SH-SY5Y (cell line): ENCODE measurements at regions not wholly inside any gene's neighbourhood (a gene's known extent, or its start where the extent isn't known, plus 50 kb on each side); places are given as distances from the start of the nearest gene placed in this dataset.

Experiments
- GATA2 ChIP-seq: IDR thresholded peaks from 2 replicates; pipeline ENCODE4 v1.6.1; 2011; ENCODE audit warnings: mild to moderate bottlenecking, low read depth, low read length
- GATA3 ChIP-seq: IDR thresholded peaks from 2 replicates; pipeline ENCODE4 v1.6.1; 2011; ENCODE audit warnings: low read depth, mild to moderate bottlenecking, low read length, moderate library complexity

- TF ChIP-seq GATA3 (no peak), GATA2 (no peak)
These were observed 123.2 kb upstream of the RPRM start for GRCh38 chr2:153601812-153602211.

- TF ChIP-seq GATA3 (no peak), GATA2 (no peak)
These were observed 125.6 kb upstream of the RPRM start for GRCh38 chr2:153604133-153604532.

- TF ChIP-seq GATA2, result no peak
- TF ChIP-seq GATA3, result no peak
These were observed 128.1 kb upstream of the RPRM start for GRCh38 chr2:153606623-153607022.

GRCh38 chr2:153622285-153622684 is 143.7 kb upstream of the RPRM start:
- no peak for TF ChIP-seq GATA3
- TF ChIP-seq GATA2, result no peak

- no peak for TF ChIP-seq GATA3
- TF ChIP-seq GATA2, result no peak
These were observed 144.5 kb upstream of the RPRM start for GRCh38 chr2:153623020-153623419.

GRCh38 chr2:153626676-153627075 is 148.1 kb upstream of the RPRM start:
- TF ChIP-seq GATA3, result no peak
- no peak for TF ChIP-seq GATA2

- no peak for TF ChIP-seq GATA2
- TF ChIP-seq GATA3, result no peak
These were observed 156.9 kb upstream of the RPRM start for GRCh38 chr2:153635494-153635893.

GRCh38 chr2:153641046-153641445 is 162.5 kb upstream of the RPRM start:
- TF ChIP-seq GATA3, result no peak

GRCh38 chr2:153644955-153645354 is 166.4 kb upstream of the RPRM start:
- TF ChIP-seq GATA2 (no peak), GATA3 (no peak)

- TF ChIP-seq GATA3, result no peak
- TF ChIP-seq GATA2, result no peak
These were observed 167.0 kb upstream of the RPRM start for GRCh38 chr2:153645599-153645998.

GRCh38 chr2:153657651-153658050 is 179.1 kb upstream of the RPRM start:
- TF ChIP-seq GATA3 (no peak), GATA2 (no peak)

- TF ChIP-seq GATA2 (no peak), GATA3 (no peak)
These were observed 183.2 kb upstream of the RPRM start for GRCh38 chr2:153661801-153662200.

GRCh38 chr2:153663371-153663770 is 184.8 kb upstream of the RPRM start:
- TF ChIP-seq GATA3 (no peak), GATA2 (no peak)

GRCh38 chr2:153667475-153667874 is 188.9 kb upstream of the RPRM start:
- TF ChIP-seq GATA3 (no peak), GATA2 (no peak)

- TF ChIP-seq GATA3, result no peak
These were observed 190.4 kb upstream of the RPRM start for GRCh38 chr2:153668923-153669322.

- TF ChIP-seq GATA3, result no peak
- TF ChIP-seq GATA2, result no peak
These were observed 161.6 kb upstream of the GALNT13 start for GRCh38 chr2:153710128-153710527.

- TF ChIP-seq GATA2 (no peak), GATA3 (no peak)
These were observed 156.4 kb upstream of the GALNT13 start for GRCh38 chr2:153715218-153715850.
